Breast epithelium (tissue), 3 donors: ENCODE measurements at regions not wholly inside any gene's neighbourhood (a gene's known extent, or its start where the extent isn't known, plus 50 kb on each side); places are given as distances from the start of the nearest gene placed in this dataset.

Experiments
- POLR2AphosphoS5 ChIP-seq, 3 donors: sonication (generic); formaldehyde crosslinking; IDR thresholded peaks; one replicate each; pipeline ENCODE4 v1.6.1; 2017; ENCODE audit warnings: antibody characterized with exemption in 3 of 3
- TF ChIP-seq, protein P1 (sequence below), 3 donors: fragments of 450-650 bp; IDR thresholded peaks; one replicate each; pipeline ENCODE4 v1.5.1; 2016 to 2017; ENCODE audit warnings: antibody characterized with exemption in 3 of 3, mild to moderate bottlenecking in 3 of 3, moderate library complexity in 3 of 3

DNA sequence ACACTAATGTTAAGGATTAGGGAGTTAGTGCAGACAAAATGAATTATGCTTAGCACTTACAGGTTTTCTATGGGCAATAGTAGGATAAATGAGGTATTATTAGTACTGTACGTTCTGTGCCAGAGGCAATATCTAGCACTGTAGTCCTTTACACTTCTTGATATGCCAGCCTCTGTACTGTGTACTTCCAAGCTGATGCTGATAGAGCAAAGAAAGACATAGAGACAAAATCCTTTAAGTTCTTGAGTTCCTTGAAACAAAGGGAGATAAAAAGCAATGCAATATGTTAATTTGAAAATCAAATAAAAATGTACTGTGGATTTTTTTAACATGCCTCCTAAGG lies 1234.0 kb upstream of the NXPH2 start:
- TF ChIP-seq, protein P1, sequence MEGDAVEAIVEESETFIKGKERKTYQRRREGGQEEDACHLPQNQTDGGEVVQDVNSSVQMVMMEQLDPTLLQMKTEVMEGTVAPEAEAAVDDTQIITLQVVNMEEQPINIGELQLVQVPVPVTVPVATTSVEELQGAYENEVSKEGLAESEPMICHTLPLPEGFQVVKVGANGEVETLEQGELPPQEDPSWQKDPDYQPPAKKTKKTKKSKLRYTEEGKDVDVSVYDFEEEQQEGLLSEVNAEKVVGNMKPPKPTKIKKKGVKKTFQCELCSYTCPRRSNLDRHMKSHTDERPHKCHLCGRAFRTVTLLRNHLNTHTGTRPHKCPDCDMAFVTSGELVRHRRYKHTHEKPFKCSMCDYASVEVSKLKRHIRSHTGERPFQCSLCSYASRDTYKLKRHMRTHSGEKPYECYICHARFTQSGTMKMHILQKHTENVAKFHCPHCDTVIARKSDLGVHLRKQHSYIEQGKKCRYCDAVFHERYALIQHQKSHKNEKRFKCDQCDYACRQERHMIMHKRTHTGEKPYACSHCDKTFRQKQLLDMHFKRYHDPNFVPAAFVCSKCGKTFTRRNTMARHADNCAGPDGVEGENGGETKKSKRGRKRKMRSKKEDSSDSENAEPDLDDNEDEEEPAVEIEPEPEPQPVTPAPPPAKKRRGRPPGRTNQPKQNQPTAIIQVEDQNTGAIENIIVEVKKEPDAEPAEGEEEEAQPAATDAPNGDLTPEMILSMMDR (IDR thresholded peaks at IDR 0.05): no peak
- no peak for TF ChIP-seq POLR2AphosphoS5 (IDR thresholded peaks at IDR 0.05)
